ENCODE measurements at regions not wholly inside any gene's neighbourhood (a gene's known extent, or its start where the extent isn't known, plus 50 kb on each side); places are given as distances from the start of the nearest gene placed in this dataset.

- Histone ChIP-seq H3K4me1 (no peaks in the 10 kb centered on the region), H3K27me3 (no peaks in the 10 kb centered on the region), H3K4me3 (no peak overlapping the region), H3K36me3 (no peaks in the 10 kb centered on the region), H3K27ac (no peak overlapping the region), H3K9me3 (no peaks in the 10 kb centered on the region)
- DNase-seq (ENCODE audit: low spot score in 2 of 2): no peak
- TF ChIP-seq CTCF (IDR thresholded peaks at IDR 0.05) (no peak), POLR2AphosphoS5 (IDR thresholded peaks at IDR 0.05) (no peak), EP300 (IDR thresholded peaks at IDR 0.05) (no peak), POLR2A (IDR thresholded peaks at IDR 0.05) (no peak)
These were observed 235.1 kb upstream of the SPOCK3 start for GRCh38 chr4:167469436-167469835.

GRCh38 chr4:167475951-167476350, 241.7 kb upstream of the SPOCK3 start:
- Histone ChIP-seq H3K36me3 (no peaks in the 10 kb centered on the region), H3K4me3 (no peak overlapping the region), H3K27me3 (no peaks in the 10 kb centered on the region), H3K27ac (no peak overlapping the region), H3K9me3 (no peaks in the 10 kb centered on the region), H3K4me1 (no peaks in the 10 kb centered on the region)
- DNase-seq (ENCODE audit: low spot score in 2 of 2): no peak
- 70% methylated on average over 1 of the region's 1 CpG for WGBS
- TF ChIP-seq POLR2A (IDR thresholded peaks at IDR 0.05): no peak
- no peak for TF ChIP-seq CTCF (IDR thresholded peaks at IDR 0.05)
- TF ChIP-seq EP300 (IDR thresholded peaks at IDR 0.05): no peak
- TF ChIP-seq POLR2AphosphoS5 (IDR thresholded peaks at IDR 0.05): no peak

- H3K27ac ChIP-seq: no peak overlapping the region
- no peaks in the 10 kb centered on the region for H3K9me3 ChIP-seq
- 29% methylated on average over 1 of the region's 1 CpG for WGBS
- no peak for DNase-seq (ENCODE audit: low spot score in 2 of 2)
- no peaks in the 10 kb centered on the region for H3K27me3 ChIP-seq
- no peaks in the 10 kb centered on the region for H3K36me3 ChIP-seq
- H3K4me3 ChIP-seq: no peak overlapping the region
- no peak for TF ChIP-seq EP300 (IDR thresholded peaks at IDR 0.05)
- TF ChIP-seq POLR2AphosphoS5 (IDR thresholded peaks at IDR 0.05): no peak
- no peak for TF ChIP-seq POLR2A (IDR thresholded peaks at IDR 0.05)
- TF ChIP-seq CTCF (IDR thresholded peaks at IDR 0.05): no peak
- no peaks in the 10 kb centered on the region for H3K4me1 ChIP-seq
These were observed 257.7 kb upstream of the SPOCK3 start for GRCh38 chr4:167492007-167492406.

- 64% methylated on average over 2 of the region's 2 CpGs for WGBS
- DNase-seq (ENCODE audit: low spot score in 2 of 2): no peak
- no peak overlapping the region for H3K27ac ChIP-seq
- H3K9me3 ChIP-seq: no peaks in the 10 kb centered on the region
- H3K36me3 ChIP-seq: no peaks in the 10 kb centered on the region
- H3K4me1 ChIP-seq: no peaks in the 10 kb centered on the region
- no peak overlapping the region for H3K4me3 ChIP-seq
- TF ChIP-seq CTCF (IDR thresholded peaks at IDR 0.05): no peak
- TF ChIP-seq EP300 (IDR thresholded peaks at IDR 0.05): no peak
- no peak for TF ChIP-seq POLR2A (IDR thresholded peaks at IDR 0.05)
- TF ChIP-seq POLR2AphosphoS5 (IDR thresholded peaks at IDR 0.05): no peak
- no peaks in the 10 kb centered on the region for H3K27me3 ChIP-seq
These were observed 275.3 kb upstream of the SPOCK3 start for GRCh38 chr4:167509551-167509950.

- DNase-seq (ENCODE audit: low spot score in 2 of 2): no peak
- Histone ChIP-seq H3K9me3 (no peaks in the 10 kb centered on the region), H3K4me1 (no peaks in the 10 kb centered on the region), H3K4me3 (no peak overlapping the region), H3K36me3 (no peaks in the 10 kb centered on the region), H3K27ac (no peak overlapping the region), H3K27me3 (no peaks in the 10 kb centered on the region)
- no peak for TF ChIP-seq EP300 (IDR thresholded peaks at IDR 0.05)
- no peak for TF ChIP-seq POLR2A (IDR thresholded peaks at IDR 0.05)
- no peak for TF ChIP-seq CTCF (IDR thresholded peaks at IDR 0.05)
- no peak for TF ChIP-seq POLR2AphosphoS5 (IDR thresholded peaks at IDR 0.05)
- 70% methylated on average over 2 of the region's 2 CpGs for WGBS
These were observed 289.8 kb upstream of the SPOCK3 start for GRCh38 chr4:167524091-167524490.
